Hepatocyte (in vitro differentiated cells): ENCODE measurements at regions not wholly inside any gene's neighbourhood (a gene's known extent, or its start where the extent isn't known, plus 50 kb on each side); places are given as distances from the start of the nearest gene placed in this dataset.

ENCODE experiments used
- EZH2 ChIP-seq: fragments of 200-600 bp; sonication (generic); IDR thresholded peaks from 2 replicates; pipeline ENCODE4 v1.6.1; 2016; ENCODE audit warnings: antibody characterized with exemption, mild to moderate bottlenecking, borderline replicate concordance
- EZH2phosphoT487 ChIP-seq: fragments of 200-600 bp; sonication (generic); IDR thresholded peaks from one replicate; pipeline ENCODE4 v1.6.1; 2018; ENCODE audit warnings: antibody characterized with exemption, mild to moderate bottlenecking, low read depth, moderate library complexity; ENCODE audit not compliant: unreplicated experiment, severe bottlenecking
- TF ChIP-seq, protein P1 (sequence below): fragments of 200-600 bp; sonication (generic); IDR thresholded peaks from 2 replicates; pipeline ENCODE4 v1.5.1; 2016; ENCODE audit warnings: antibody characterized with exemption, mild to moderate bottlenecking; ENCODE audit not compliant: poor library complexity

DNA sequence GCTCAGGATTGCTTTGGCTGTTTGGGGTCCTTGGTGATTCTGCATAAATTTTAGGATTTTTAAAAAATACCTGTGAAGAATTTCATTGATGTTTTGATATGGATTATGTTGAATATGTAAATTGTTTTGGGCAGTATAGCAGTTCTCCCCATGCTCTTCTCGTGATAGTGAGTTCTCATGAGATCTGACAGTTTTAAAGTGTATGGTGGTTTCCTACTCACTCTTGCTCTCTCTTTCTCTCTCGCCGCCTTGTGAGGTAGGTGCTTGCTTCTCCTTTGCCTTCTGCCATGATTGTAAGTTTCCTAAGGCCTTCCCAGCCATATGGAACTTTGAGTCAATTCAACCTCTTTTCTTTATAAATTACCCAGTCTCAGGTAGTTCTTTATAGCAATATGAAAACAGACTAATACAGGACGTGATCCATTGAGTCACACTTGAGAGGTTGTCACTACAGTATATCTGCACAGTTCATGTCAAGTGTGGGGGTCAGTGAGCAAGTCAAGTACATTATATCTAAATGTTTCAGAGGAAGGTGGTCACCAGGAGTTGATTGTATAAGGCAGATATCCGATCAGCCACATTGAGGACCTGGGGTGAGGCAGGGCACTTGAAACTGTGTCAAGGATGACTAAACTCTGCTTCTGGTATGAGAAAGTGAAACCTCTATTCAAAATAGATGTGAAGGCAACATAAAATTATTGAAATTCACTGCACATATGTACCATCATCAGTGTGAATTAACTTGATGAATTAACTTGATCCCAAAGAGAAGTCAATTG, 70.7 kb upstream of the CCDC179 start:
- TF ChIP-seq, protein P1, sequence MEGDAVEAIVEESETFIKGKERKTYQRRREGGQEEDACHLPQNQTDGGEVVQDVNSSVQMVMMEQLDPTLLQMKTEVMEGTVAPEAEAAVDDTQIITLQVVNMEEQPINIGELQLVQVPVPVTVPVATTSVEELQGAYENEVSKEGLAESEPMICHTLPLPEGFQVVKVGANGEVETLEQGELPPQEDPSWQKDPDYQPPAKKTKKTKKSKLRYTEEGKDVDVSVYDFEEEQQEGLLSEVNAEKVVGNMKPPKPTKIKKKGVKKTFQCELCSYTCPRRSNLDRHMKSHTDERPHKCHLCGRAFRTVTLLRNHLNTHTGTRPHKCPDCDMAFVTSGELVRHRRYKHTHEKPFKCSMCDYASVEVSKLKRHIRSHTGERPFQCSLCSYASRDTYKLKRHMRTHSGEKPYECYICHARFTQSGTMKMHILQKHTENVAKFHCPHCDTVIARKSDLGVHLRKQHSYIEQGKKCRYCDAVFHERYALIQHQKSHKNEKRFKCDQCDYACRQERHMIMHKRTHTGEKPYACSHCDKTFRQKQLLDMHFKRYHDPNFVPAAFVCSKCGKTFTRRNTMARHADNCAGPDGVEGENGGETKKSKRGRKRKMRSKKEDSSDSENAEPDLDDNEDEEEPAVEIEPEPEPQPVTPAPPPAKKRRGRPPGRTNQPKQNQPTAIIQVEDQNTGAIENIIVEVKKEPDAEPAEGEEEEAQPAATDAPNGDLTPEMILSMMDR: no peak
- no peak for TF ChIP-seq EZH2
- TF ChIP-seq EZH2phosphoT487: no peak
